Peyer's patch (tissue), 4 donors: ENCODE measurements at regions not wholly inside any gene's neighbourhood (a gene's known extent, or its start where the extent isn't known, plus 50 kb on each side); places are given as distances from the start of the nearest gene placed in this dataset.

Source experiments
- POLR2A ChIP-seq, 2 donors: fragments of 450-650 bp; IDR thresholded peaks; one replicate each; pipeline ENCODE4 v1.5.1; 2017; ENCODE audit warnings: antibody characterized with exemption in 2 of 2, mild to moderate bottlenecking in 2 of 2, moderate library complexity in 2 of 2
- TF ChIP-seq, protein P1 (sequence below), 6 experiments: fragments of 450-650 bp in 4 of 6; fragments of 200-600 bp in 2 of 6; sonication (generic) in 1 of 6; IDR thresholded peaks; one replicate each; pipeline ENCODE4 v1.5.1; 2017 to 2019; ENCODE audit warnings: antibody characterized with exemption in 6 of 6, mild to moderate bottlenecking in 3 of 6, moderate library complexity in 1 of 6

- TF ChIP-seq, protein P1, sequence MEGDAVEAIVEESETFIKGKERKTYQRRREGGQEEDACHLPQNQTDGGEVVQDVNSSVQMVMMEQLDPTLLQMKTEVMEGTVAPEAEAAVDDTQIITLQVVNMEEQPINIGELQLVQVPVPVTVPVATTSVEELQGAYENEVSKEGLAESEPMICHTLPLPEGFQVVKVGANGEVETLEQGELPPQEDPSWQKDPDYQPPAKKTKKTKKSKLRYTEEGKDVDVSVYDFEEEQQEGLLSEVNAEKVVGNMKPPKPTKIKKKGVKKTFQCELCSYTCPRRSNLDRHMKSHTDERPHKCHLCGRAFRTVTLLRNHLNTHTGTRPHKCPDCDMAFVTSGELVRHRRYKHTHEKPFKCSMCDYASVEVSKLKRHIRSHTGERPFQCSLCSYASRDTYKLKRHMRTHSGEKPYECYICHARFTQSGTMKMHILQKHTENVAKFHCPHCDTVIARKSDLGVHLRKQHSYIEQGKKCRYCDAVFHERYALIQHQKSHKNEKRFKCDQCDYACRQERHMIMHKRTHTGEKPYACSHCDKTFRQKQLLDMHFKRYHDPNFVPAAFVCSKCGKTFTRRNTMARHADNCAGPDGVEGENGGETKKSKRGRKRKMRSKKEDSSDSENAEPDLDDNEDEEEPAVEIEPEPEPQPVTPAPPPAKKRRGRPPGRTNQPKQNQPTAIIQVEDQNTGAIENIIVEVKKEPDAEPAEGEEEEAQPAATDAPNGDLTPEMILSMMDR (IDR thresholded peaks at IDR 0.05): no peak
- no peak for TF ChIP-seq POLR2A (IDR thresholded peaks at IDR 0.05)
Measured at GRCh38 chr10:78757344-78757925, 311.3 kb upstream of the ZMIZ1 start.
